ENCODE measurements at regions not wholly inside any gene's neighbourhood (a gene's known extent, or its start where the extent isn't known, plus 50 kb on each side); places are given as distances from the start of the nearest gene placed in this dataset.

DNA sequence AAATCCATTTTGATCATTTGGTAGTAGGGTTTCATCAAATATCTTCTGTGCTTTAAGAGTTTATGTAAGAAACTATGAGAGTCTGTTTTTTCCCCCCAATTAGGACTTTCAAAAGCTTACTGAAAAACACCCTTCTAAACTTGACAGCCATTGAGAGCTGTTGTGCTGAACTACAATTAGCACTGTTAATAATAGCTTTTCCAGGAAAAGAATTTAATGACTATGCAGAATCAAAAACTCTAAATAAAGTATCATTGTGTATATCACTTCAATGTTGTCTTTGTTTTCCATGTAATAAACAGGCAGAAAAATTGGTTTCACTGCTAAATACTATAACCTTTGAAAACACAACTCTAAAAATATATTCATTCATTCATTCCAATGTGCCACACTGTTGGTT, 121.4 kb upstream of the PDE5A start (continued):
- TF ChIP-seq, protein P1, sequence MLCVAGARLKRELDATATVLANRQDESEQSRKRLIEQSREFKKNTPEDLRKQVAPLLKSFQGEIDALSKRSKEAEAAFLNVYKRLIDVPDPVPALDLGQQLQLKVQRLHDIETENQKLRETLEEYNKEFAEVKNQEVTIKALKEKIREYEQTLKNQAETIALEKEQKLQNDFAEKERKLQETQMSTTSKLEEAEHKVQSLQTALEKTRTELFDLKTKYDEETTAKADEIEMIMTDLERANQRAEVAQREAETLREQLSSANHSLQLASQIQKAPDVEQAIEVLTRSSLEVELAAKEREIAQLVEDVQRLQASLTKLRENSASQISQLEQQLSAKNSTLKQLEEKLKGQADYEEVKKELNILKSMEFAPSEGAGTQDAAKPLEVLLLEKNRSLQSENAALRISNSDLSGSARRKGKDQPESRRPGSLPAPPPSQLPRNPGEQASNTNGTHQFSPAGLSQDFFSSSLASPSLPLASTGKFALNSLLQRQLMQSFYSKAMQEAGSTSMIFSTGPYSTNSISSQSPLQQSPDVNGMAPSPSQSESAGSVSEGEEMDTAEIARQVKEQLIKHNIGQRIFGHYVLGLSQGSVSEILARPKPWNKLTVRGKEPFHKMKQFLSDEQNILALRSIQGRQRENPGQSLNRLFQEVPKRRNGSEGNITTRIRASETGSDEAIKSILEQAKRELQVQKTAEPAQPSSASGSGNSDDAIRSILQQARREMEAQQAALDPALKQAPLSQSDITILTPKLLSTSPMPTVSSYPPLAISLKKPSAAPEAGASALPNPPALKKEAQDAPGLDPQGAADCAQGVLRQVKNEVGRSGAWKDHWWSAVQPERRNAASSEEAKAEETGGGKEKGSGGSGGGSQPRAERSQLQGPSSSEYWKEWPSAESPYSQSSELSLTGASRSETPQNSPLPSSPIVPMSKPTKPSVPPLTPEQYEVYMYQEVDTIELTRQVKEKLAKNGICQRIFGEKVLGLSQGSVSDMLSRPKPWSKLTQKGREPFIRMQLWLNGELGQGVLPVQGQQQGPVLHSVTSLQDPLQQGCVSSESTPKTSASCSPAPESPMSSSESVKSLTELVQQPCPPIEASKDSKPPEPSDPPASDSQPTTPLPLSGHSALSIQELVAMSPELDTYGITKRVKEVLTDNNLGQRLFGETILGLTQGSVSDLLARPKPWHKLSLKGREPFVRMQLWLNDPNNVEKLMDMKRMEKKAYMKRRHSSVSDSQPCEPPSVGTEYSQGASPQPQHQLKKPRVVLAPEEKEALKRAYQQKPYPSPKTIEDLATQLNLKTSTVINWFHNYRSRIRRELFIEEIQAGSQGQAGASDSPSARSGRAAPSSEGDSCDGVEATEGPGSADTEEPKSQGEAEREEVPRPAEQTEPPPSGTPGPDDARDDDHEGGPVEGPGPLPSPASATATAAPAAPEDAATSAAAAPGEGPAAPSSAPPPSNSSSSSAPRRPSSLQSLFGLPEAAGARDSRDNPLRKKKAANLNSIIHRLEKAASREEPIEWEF (IDR thresholded peaks at IDR 0.05; ENCODE audit: insufficient replicate concordance, low read depth, low read length): no peak
- TF ChIP-seq, protein P2, sequence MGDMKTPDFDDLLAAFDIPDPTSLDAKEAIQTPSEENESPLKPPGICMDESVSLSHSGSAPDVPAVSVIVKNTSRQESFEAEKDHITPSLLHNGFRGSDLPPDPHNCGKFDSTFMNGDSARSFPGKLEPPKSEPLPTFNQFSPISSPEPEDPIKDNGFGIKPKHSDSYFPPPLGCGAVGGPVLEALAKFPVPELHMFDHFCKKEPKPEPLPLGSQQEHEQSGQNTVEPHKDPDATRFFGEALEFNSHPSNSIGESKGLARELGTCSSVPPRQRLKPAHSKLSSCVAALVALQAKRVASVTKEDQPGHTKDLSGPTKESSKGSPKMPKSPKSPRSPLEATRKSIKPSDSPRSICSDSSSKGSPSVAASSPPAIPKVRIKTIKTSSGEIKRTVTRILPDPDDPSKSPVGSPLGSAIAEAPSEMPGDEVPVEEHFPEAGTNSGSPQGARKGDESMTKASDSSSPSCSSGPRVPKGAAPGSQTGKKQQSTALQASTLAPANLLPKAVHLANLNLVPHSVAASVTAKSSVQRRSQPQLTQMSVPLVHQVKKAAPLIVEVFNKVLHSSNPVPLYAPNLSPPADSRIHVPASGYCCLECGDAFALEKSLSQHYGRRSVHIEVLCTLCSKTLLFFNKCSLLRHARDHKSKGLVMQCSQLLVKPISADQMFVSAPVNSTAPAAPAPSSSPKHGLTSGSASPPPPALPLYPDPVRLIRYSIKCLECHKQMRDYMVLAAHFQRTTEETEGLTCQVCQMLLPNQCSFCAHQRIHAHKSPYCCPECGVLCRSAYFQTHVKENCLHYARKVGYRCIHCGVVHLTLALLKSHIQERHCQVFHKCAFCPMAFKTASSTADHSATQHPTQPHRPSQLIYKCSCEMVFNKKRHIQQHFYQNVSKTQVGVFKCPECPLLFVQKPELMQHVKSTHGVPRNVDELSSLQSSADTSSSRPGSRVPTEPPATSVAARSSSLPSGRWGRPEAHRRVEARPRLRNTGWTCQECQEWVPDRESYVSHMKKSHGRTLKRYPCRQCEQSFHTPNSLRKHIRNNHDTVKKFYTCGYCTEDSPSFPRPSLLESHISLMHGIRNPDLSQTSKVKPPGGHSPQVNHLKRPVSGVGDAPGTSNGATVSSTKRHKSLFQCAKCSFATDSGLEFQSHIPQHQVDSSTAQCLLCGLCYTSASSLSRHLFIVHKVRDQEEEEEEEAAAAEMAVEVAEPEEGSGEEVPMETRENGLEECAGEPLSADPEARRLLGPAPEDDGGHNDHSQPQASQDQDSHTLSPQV (IDR thresholded peaks at IDR 0.05): no peak
- TF ChIP-seq SIN3A (IDR thresholded peaks at IDR 0.05; ENCODE audit: low read depth, low read length) (no peak), SP1 (IDR thresholded peaks at IDR 0.05; ENCODE audit: low read depth, low read length) (no peak), RCOR1 (conservative IDR thresholded peaks at IDR 0.05; ENCODE audit: low read depth, low read length) (no peak), ZNF24 (IDR thresholded peaks at IDR 0.05) (no peak), GATAD2B (conservative IDR thresholded peaks at IDR 0.05; ENCODE audit: low read depth) (no peak), SUZ12 (IDR thresholded peaks at IDR 0.05; ENCODE audit: unreplicated experiment) (no peak), ZNF274 (IDR thresholded peaks at IDR 0.05; ENCODE audit: insufficient read depth, insufficient read length) (no peak)

All from GM12878 (cell line).